Fibroblast of lung (primary cell): ENCODE measurements at regions not wholly inside any gene's neighbourhood (a gene's known extent, or its start where the extent isn't known, plus 50 kb on each side); places are given as distances from the start of the nearest gene placed in this dataset.

Experiments used
- CTCF ChIP-seq, 2 donors: IDR thresholded peaks in 1 of 2; conservative IDR thresholded peaks in 1 of 2; 1 replicate in 1 of 2; 2 replicates in 1 of 2; pipeline ENCODE4 v1.5.1; 2011 to 2012; ENCODE audit warnings: low read length in 2 of 2, control low read depth in 1 of 2, inconsistent platforms in 1 of 2, low read depth in 1 of 2, mild to moderate bottlenecking in 1 of 2
- EZH2 ChIP-seq: IDR thresholded peaks from 2 replicates; pipeline ENCODE4 v1.5.1; 2012; ENCODE audit warnings: low read length, control low read depth, mild to moderate bottlenecking; ENCODE audit errors: missing control alignments

DNA sequence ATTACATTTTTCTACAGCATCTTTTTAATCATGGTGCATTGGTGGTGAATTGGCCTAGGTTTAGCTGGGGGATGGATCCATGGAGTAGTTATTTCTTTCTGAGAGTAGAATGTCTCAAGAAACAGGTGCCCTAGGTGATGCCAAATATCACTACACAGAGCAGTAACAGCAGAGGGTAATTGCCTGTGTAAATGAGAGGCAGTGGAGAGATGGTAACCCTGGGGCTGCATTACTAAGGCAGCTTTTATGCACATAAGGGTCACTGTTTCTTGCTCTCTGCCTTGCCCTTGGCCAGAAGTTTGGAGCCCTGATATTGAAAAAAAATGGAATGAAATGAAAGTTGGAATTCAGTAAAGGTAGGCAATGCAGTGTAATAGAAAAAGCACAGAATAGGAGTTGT lies 604.0 kb downstream of the NOVA1 start:
- TF ChIP-seq CTCF (conservative IDR thresholded peaks at IDR 0.05 in 1 of 2, IDR thresholded peaks at IDR 0.05 in 1 of 2; ENCODE audit: low read depth in 1 of 2, low read length in 2 of 2) (no peak), EZH2 (no peak)
